ENCODE measurements at regions not wholly inside any gene's neighbourhood (a gene's known extent, or its start where the extent isn't known, plus 50 kb on each side); places are given as distances from the start of the nearest gene placed in this dataset.
"Not testable (repeated sequence)": the region's sequence is repeated elsewhere in the genome, so short reads cannot be mapped to it uniquely, and the experiment has no call there.

- H3K4me3 ChIP-seq = no peak overlapping the region
- no peaks in the 10 kb centered on the region for H3K36me3 ChIP-seq (ENCODE audit: low read depth)
- no peak for DNase-seq
- no peaks in the 10 kb centered on the region for H3K9me2 ChIP-seq (ENCODE audit: insufficient read depth)
- TF ChIP-seq EZH2 (IDR thresholded peaks at IDR 0.05; ENCODE audit: insufficient read depth, poor library complexity, severe bottlenecking) (no peak), EZH2phosphoT487 (IDR thresholded peaks at IDR 0.05; ENCODE audit: insufficient read depth, low read depth) (no peak)
- H3K9me3 ChIP-seq (ENCODE audit: low read depth) = no peaks in the 10 kb centered on the region
- no peak overlapping the region for H3K27ac ChIP-seq
- no peaks in the 10 kb centered on the region for H3K79me2 ChIP-seq (ENCODE audit: insufficient read depth)
- no peaks in the 10 kb centered on the region for H4K20me1 ChIP-seq (ENCODE audit: insufficient read depth)
- H3K4me1 ChIP-seq (ENCODE audit: insufficient read depth) = peaks cover 12% of the 10 kb centered on the region
- no peaks in the 10 kb centered on the region for H3K27me3 ChIP-seq (replicated peaks; ENCODE audit: insufficient read depth)
- no peak overlapping the region for H3K4me2 ChIP-seq (ENCODE audit: unreplicated experiment)
- no peak overlapping the region for H2AFZ ChIP-seq
- H3K9ac ChIP-seq = no peak overlapping the region
- WGBS, 2 experiments (ENCODE audit: low coverage in 1 of 2, low lambda C conversion rate in 2 of 2, missing lambda C conversion rate in 2 of 2) = 45 to 46% methylated on average over 3 of the region's 3 CpGs
- in situ Hi-C loops (cut with MboI) = no loop called here
- no peaks in the 10 kb centered on the region for H3F3A ChIP-seq (ENCODE audit: insufficient read depth)
These were observed 236.6 kb downstream of the SATB1 start for GRCh38 chr3:18188491-18188890.

- Histone ChIP-seq H3K9me2 (ENCODE audit: insufficient read depth) (no peaks in the 10 kb centered on the region), H3F3A (ENCODE audit: insufficient read depth) (no peaks in the 10 kb centered on the region)
These were observed 239.5 kb downstream of the SATB1 start for GRCh38 chr3:18185624-18186023.

GRCh38 chr3:18182923-18183322 is 242.2 kb downstream of the SATB1 start:
- H3K36me3 ChIP-seq (ENCODE audit: low read depth); H3K9me2 ChIP-seq (ENCODE audit: insufficient read depth); H3K9ac ChIP-seq; H3F3A ChIP-seq (ENCODE audit: insufficient read depth); DNase-seq; H4K20me1 ChIP-seq (ENCODE audit: insufficient read depth); in situ Hi-C loops (cut with MboI); H3K27ac ChIP-seq; H3K27me3 ChIP-seq (replicated peaks; ENCODE audit: insufficient read depth); H3K9me3 ChIP-seq (ENCODE audit: low read depth); H3K79me2 ChIP-seq (ENCODE audit: insufficient read depth); H3K4me3 ChIP-seq; H3K4me2 ChIP-seq (ENCODE audit: unreplicated experiment); H2AFZ ChIP-seq; H3K4me1 ChIP-seq (ENCODE audit: insufficient read depth): not testable (repeated sequence)
- WGBS, 2 experiments (ENCODE audit: low coverage in 1 of 2, low lambda C conversion rate in 2 of 2, missing lambda C conversion rate in 2 of 2) = 36 to 52% methylated on average over 1 of the region's 1 CpG

More at GRCh38 chr3:18185624-18186023, 239.5 kb downstream of the SATB1 start:
- Histone ChIP-seq H3K27me3 (replicated peaks; ENCODE audit: insufficient read depth) (no peaks in the 10 kb centered on the region), H3K9me3 (ENCODE audit: low read depth) (no peaks in the 10 kb centered on the region), H3K27ac (no peak overlapping the region), H2AFZ (no peak overlapping the region), H3K9ac (no peak overlapping the region), H4K20me1 (ENCODE audit: insufficient read depth) (no peaks in the 10 kb centered on the region), H3K36me3 (ENCODE audit: low read depth) (no peaks in the 10 kb centered on the region), H3K79me2 (ENCODE audit: insufficient read depth) (no peaks in the 10 kb centered on the region), H3K4me2 (ENCODE audit: unreplicated experiment) (no peak overlapping the region), H3K4me3 (no peak overlapping the region), H3K4me1 (ENCODE audit: insufficient read depth) (peaks cover 12% of the 10 kb centered on the region)
- in situ Hi-C loops (cut with MboI) = no loop called here
- DNase-seq = no peak
- WGBS, 2 experiments (ENCODE audit: low coverage in 1 of 2, low lambda C conversion rate in 2 of 2, missing lambda C conversion rate in 2 of 2) = 61 to 81% methylated on average over 1 of the region's 1 CpG
- TF ChIP-seq EZH2phosphoT487 (IDR thresholded peaks at IDR 0.05; ENCODE audit: insufficient read depth, low read depth) (no peak), EZH2 (IDR thresholded peaks at IDR 0.05; ENCODE audit: insufficient read depth, poor library complexity, severe bottlenecking) (no peak)

DNA sequence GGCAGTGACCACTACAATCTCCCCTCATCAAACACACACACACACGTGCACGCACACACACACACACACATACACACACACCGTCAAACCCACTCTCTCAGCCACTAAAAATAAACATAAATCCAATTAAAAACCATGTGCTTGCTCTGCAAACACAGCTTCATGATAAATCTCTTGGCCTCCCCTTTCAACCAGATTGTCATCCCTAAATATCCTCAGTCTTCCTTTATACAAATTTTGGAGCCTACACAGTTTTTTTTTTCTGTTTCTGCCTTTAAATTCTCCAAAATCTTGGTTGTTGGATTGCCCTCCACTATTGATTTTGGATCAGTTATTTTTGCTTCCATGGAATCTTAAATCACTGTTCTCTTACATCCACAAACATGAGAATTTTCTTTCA is 245.6 kb downstream of the SATB1 start:
- no peak overlapping the region for H2AFZ ChIP-seq
- H3K9ac ChIP-seq = no peak overlapping the region
- no peaks in the 10 kb centered on the region for H3K79me2 ChIP-seq (ENCODE audit: insufficient read depth)
- H3F3A ChIP-seq (ENCODE audit: insufficient read depth) = no peaks in the 10 kb centered on the region
- H3K27ac ChIP-seq = no peak overlapping the region
- TF ChIP-seq EZH2 (IDR thresholded peaks at IDR 0.05; ENCODE audit: insufficient read depth, poor library complexity, severe bottlenecking) (no peak), EZH2phosphoT487 (IDR thresholded peaks at IDR 0.05; ENCODE audit: insufficient read depth, low read depth) (no peak)
- H3K9me2 ChIP-seq (ENCODE audit: insufficient read depth) = no peaks in the 10 kb centered on the region
- no peaks in the 10 kb centered on the region for H3K9me3 ChIP-seq (ENCODE audit: low read depth)
- no peaks in the 10 kb centered on the region for H3K4me1 ChIP-seq (ENCODE audit: insufficient read depth)
- H3K4me2 ChIP-seq (ENCODE audit: unreplicated experiment) = no peak overlapping the region
- DNase-seq = no peak
- no peaks in the 10 kb centered on the region for H3K36me3 ChIP-seq (ENCODE audit: low read depth)
- no peak overlapping the region for H3K4me3 ChIP-seq
- H3K27me3 ChIP-seq (replicated peaks; ENCODE audit: insufficient read depth) = no peaks in the 10 kb centered on the region
- WGBS, 2 experiments (ENCODE audit: low coverage in 1 of 2, low lambda C conversion rate in 2 of 2, missing lambda C conversion rate in 2 of 2) = 17 to 21% methylated on average over 3 of the region's 3 CpGs
- in situ Hi-C loops (cut with MboI) = no loop called here
- no peaks in the 10 kb centered on the region for H4K20me1 ChIP-seq (ENCODE audit: insufficient read depth)

DNA sequence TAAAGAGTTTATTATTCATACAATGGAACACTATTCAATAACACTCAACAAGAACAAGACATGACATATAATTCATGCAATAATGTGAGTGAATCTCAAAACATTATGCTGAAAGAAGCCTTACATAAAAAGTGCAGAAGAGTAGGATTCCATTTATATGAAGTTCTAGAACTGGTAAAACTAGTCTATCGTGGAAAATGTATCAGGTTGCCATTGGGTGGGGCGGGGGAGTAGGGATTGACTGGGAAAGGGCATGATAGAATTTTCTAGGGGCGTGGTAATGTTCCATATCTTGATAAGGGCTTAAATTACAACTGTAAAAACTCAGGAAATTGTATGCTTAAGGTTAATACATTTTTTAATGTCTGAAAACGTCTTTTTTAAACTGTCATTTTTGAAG is 247.9 kb downstream of the SATB1 start:
- no peak overlapping the region for H3K4me3 ChIP-seq
- in situ Hi-C loops (cut with MboI) = no loop called here
- H2AFZ ChIP-seq = no peak overlapping the region
- no peak overlapping the region for H3K4me2 ChIP-seq (ENCODE audit: unreplicated experiment)
- TF ChIP-seq EZH2phosphoT487 (IDR thresholded peaks at IDR 0.05; ENCODE audit: insufficient read depth, low read depth) = no peak
- no peak for TF ChIP-seq EZH2 (IDR thresholded peaks at IDR 0.05; ENCODE audit: insufficient read depth, poor library complexity, severe bottlenecking)
- 44 to 48% methylated on average over 4 of the region's 4 CpGs for WGBS, 2 experiments (ENCODE audit: low coverage in 1 of 2, low lambda C conversion rate in 2 of 2, missing lambda C conversion rate in 2 of 2)
- no peaks in the 10 kb centered on the region for H3K4me1 ChIP-seq (ENCODE audit: insufficient read depth)
- no peaks in the 10 kb centered on the region for H3K79me2 ChIP-seq (ENCODE audit: insufficient read depth)
- H3K9ac ChIP-seq = no peak overlapping the region
- H3K36me3 ChIP-seq (ENCODE audit: low read depth) = no peaks in the 10 kb centered on the region
- no peaks in the 10 kb centered on the region for H3F3A ChIP-seq (ENCODE audit: insufficient read depth)
- H3K27ac ChIP-seq = no peak overlapping the region
- no peaks in the 10 kb centered on the region for H3K9me2 ChIP-seq (ENCODE audit: insufficient read depth)
- no peak for DNase-seq
- H3K27me3 ChIP-seq (replicated peaks; ENCODE audit: insufficient read depth) = no peaks in the 10 kb centered on the region
- H4K20me1 ChIP-seq (ENCODE audit: insufficient read depth) = no peaks in the 10 kb centered on the region
- no peaks in the 10 kb centered on the region for H3K9me3 ChIP-seq (ENCODE audit: low read depth)

DNA sequence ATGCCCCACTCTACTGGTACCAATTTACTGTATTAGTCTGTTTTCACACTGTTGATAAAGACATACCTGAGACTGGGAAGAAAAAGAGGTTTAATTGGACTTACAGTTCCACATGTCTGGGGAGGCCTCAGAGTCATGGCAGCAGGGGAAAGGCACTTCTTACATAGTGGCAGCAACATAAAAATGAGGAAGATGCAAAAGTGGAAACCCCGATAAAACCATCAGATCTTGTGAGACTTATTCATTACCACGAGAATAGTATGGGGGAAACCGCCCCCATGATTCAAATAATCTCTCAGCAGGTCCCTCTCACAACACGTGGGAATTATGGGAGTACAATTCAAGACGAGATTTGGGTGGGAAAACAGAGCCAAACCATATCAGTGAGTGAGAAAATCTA is 251.2 kb downstream of the SATB1 start:
- H3K4me3 ChIP-seq; H3K36me3 ChIP-seq (ENCODE audit: low read depth); in situ Hi-C loops (cut with MboI); H3K4me2 ChIP-seq (ENCODE audit: unreplicated experiment); H3K79me2 ChIP-seq (ENCODE audit: insufficient read depth); H3F3A ChIP-seq (ENCODE audit: insufficient read depth); DNase-seq; H4K20me1 ChIP-seq (ENCODE audit: insufficient read depth); H3K9ac ChIP-seq; H3K4me1 ChIP-seq (ENCODE audit: insufficient read depth); H3K27ac ChIP-seq; H3K9me2 ChIP-seq (ENCODE audit: insufficient read depth); H2AFZ ChIP-seq; H3K27me3 ChIP-seq (replicated peaks; ENCODE audit: insufficient read depth); H3K9me3 ChIP-seq (ENCODE audit: low read depth): not testable (repeated sequence)
- 29 to 31% methylated on average over 5 of the region's 5 CpGs for WGBS, 2 experiments (ENCODE audit: low coverage in 1 of 2, low lambda C conversion rate in 2 of 2, missing lambda C conversion rate in 2 of 2)
